Left lung (tissue), 4 donors: ENCODE measurements at regions not wholly inside any gene's neighbourhood (a gene's known extent, or its start where the extent isn't known, plus 50 kb on each side); places are given as distances from the start of the nearest gene placed in this dataset.

ENCODE experiments used
- ATAC-seq: fragments of 200-7000 bp; cut with Tn5 transposase; one replicate; pipeline ENCODE4 v1.9.1; 2020; ENCODE audit warnings: moderate library complexity
- DNase-seq, 4 donors: peaks; one replicate each; pipeline ENCODE4 v3.0.0-alpha.2; 2013 to 2020
- H3K27ac ChIP-seq, 2 donors: fragments of 200-600 bp; sonication (generic) in 1 of 2; one replicate each; pipeline versions ENCODE4 v1.5.0 to v1.8.0; 2020 to 2021
- H3K27me3 ChIP-seq, 2 donors: fragments of 200-600 bp; sonication (generic) in 1 of 2; one replicate each; pipeline versions ENCODE4 v1.5.0 to v1.8.0; 2020 to 2021
- H3K36me3 ChIP-seq, 2 donors: fragments of 200-600 bp; sonication (generic) in 1 of 2; one replicate each; pipeline versions ENCODE4 v1.5.0 to v1.8.0; 2020 to 2021
- H3K4me1 ChIP-seq, 2 donors: fragments of 200-600 bp; one replicate each; pipeline ENCODE4 v1.8.0; 2021
- H3K4me3 ChIP-seq, 2 donors: fragments of 200-600 bp; sonication (generic) in 1 of 2; one replicate each; pipeline versions ENCODE4 v1.5.0 to v1.8.0; 2020 to 2021; ENCODE audit warnings: mild to moderate bottlenecking in 1 of 2
- H3K9me3 ChIP-seq, 2 donors: fragments of 200-600 bp; sonication (generic) in 1 of 2; one replicate each; pipeline versions ENCODE4 v1.5.0 to v1.8.0; 2020 to 2021
- CTCF ChIP-seq, 2 donors: fragments of 200-600 bp; sonication (generic) in 1 of 2; IDR thresholded peaks; one replicate each; pipeline versions ENCODE4 v1.5.0 to v1.8.0; 2021; ENCODE audit warnings: antibody characterized with exemption in 2 of 2
- intact Hi-C, 2 donors: fragments of 100-400 bp; cut with DNase I; formaldehyde crosslinking; loops; one replicate each; pipeline versions ENCODE4 v1.11.2 to v1.14.2; 2022
- donor health status: DM: no; HTN: yes; CAD: no.
- donor health status: DM: no; HTN: no; CAD: no.

GRCh38 chr7:41917-42565, 150.3 kb upstream of the FAM20C start:
- H3K9me3 ChIP-seq = no peaks in the 10 kb centered on the region
- H3K4me3 ChIP-seq = no peak overlapping the region
- H3K27me3 ChIP-seq = peaks cover 0 to 13% of the 10 kb centered on the region in 2 donors
- H3K36me3 ChIP-seq = no peaks in the 10 kb centered on the region
- peak overlapping the region in 1 of 2 donors; percentile 13 for H3K27ac ChIP-seq
- DNase-seq = peak in 1 of 4 donors; percentile 19
- no peak for TF ChIP-seq CTCF (IDR thresholded peaks at IDR 0.05)
- peaks cover 0 to 11% of the 10 kb centered on the region in 2 donors for H3K4me1 ChIP-seq
- intact Hi-C loops = no loop called here
- ATAC-seq = no peak

- no peak for TF ChIP-seq CTCF (IDR thresholded peaks at IDR 0.05)
- Histone ChIP-seq H3K9me3 (no peaks in the 10 kb centered on the region), H3K27ac (no peak overlapping the region), H3K36me3 (no peaks in the 10 kb centered on the region), H3K4me1 (peaks cover 0 to 11% of the 10 kb centered on the region in 2 donors), H3K4me3 (no peak overlapping the region), H3K27me3 (peaks cover 0 to 13% of the 10 kb centered on the region in 2 donors)
- DNase-seq = peak in 1 of 4 donors; percentile 41
- no peak for ATAC-seq
- intact Hi-C loops = no loop called here
Observed at GRCh38 chr7:43791-44540, 148.4 kb upstream of the FAM20C start.

GRCh38 chr7:44541-44896, 147.9 kb upstream of the FAM20C start:
- no peaks in the 10 kb centered on the region for H3K9me3 ChIP-seq
- peaks cover 0 to 13% of the 10 kb centered on the region in 2 donors for H3K27me3 ChIP-seq
- H3K27ac ChIP-seq = no peak overlapping the region
- intact Hi-C loops = no loop called here
- DNase-seq = no peak
- TF ChIP-seq CTCF (IDR thresholded peaks at IDR 0.05) = no peak
- H3K36me3 ChIP-seq = no peaks in the 10 kb centered on the region
- ATAC-seq = no peak
- H3K4me3 ChIP-seq = no peak overlapping the region
- peaks cover 0 to 11% of the 10 kb centered on the region in 2 donors for H3K4me1 ChIP-seq

GRCh38 chr7:45106-46090, 147.0 kb upstream of the FAM20C start:
- no peak overlapping the region for H3K4me3 ChIP-seq
- no peak overlapping the region for H3K27ac ChIP-seq
- intact Hi-C loops = no loop called here
- no peaks in the 10 kb centered on the region for H3K36me3 ChIP-seq
- H3K4me1 ChIP-seq = peaks cover 0 to 11% of the 10 kb centered on the region in 2 donors
- ATAC-seq (no peak), DNase-seq (peak in 2 of 4 donors; percentile 26 to 37)
- no peaks in the 10 kb centered on the region for H3K9me3 ChIP-seq
- no peak for TF ChIP-seq CTCF (IDR thresholded peaks at IDR 0.05)
- H3K27me3 ChIP-seq = peaks cover 0 to 20% of the 10 kb centered on the region in 2 donors
